ENCODE measurements at regions not wholly inside any gene's neighbourhood (a gene's known extent, or its start where the extent isn't known, plus 50 kb on each side); places are given as distances from the start of the nearest gene placed in this dataset.

- DNase-seq, result no peak
- Mint-ChIP-seq H3K27ac (no peak overlapping the region), H3K9me3 (peaks cover 0 to 3% (median 0%) of the 10 kb centered on the region in 3 donors), H3K36me3 (no peaks in the 10 kb centered on the region), H3K4me3 (no peak overlapping the region), H3K27me3 (no peaks in the 10 kb centered on the region), H3K4me1 (no peaks in the 10 kb centered on the region)
- H3K4me1 ChIP-seq (ENCODE audit: control insufficient read depth in 1 of 2, extremely low read depth in 1 of 2, insufficient read depth in 2 of 2, low read length in 2 of 2), result no peaks in the 10 kb centered on the region
- H3K27me3 ChIP-seq (replicated peaks in 1 of 2; ENCODE audit: control insufficient read depth in 2 of 2, extremely low read depth in 1 of 2, insufficient read depth in 2 of 2, low read length in 1 of 2), result no peaks in the 10 kb centered on the region
- no CpG with 5 or more reads among the region's 5 CpGs for WGBS (ENCODE audit: insufficient coverage)
- ATAC-seq (replicated peaks in 1 of 4), result no peak
- H3K36me3 ChIP-seq (ENCODE audit: control insufficient read depth in 2 of 2, extremely low read depth in 1 of 2, insufficient read depth in 1 of 2, low read length in 1 of 2), result no peaks in the 10 kb centered on the region
- H3K9me3 ChIP-seq, result no peaks in the 10 kb centered on the region
- CTCF ChIA-PET, result no interaction called here
- POLR2A ChIA-PET, result no interaction called here
- no peak overlapping the region for H3K4me3 ChIP-seq (ENCODE audit: control insufficient read depth in 1 of 2, extremely low read depth in 1 of 2, low read length in 1 of 2)
- no peak overlapping the region for H3K27ac ChIP-seq (ENCODE audit: low read length)
Observed at GRCh38 chrX:22690116-22690515, 309.6 kb upstream of the DDX53 start.

DNA sequence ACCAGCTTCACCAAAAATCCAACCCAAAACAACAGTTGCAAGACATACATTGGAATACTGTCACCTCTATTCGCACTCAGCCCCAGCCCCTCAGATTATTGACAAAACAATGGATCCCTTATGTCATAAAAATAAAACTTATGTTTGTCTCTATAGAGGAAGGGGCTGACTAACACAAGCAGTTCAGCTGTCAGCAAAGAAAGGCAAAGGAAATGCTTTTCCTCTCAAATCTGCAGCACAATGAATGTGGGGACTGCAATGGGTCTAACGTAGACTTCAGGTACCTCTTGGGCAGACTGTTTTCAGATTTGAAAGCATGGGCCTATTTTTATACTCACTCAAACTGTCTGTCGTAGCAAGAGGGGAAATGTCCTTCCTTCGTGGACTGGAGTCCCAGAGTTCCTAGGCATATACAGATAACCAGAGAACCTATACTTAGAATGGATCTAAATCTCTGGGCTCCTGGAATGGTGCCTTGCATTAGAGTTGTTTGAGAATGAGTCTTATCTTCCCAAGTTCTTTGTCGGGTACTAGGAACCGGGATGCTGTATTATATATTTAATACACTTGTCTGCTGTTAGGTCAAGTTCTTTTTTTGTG lies 307.7 kb upstream of the DDX53 start:
- Mint-ChIP-seq H3K4me1 (no peaks in the 10 kb centered on the region), H3K27ac (no peak overlapping the region), H3K27me3 (no peaks in the 10 kb centered on the region), H3K9me3 (peaks cover 0 to 3% (median 0%) of the 10 kb centered on the region in 3 donors), H3K36me3 (no peaks in the 10 kb centered on the region), H3K4me3 (no peak overlapping the region)
- ATAC-seq (replicated peaks in 1 of 4), result no peak
- H3K36me3 ChIP-seq (ENCODE audit: control insufficient read depth in 2 of 2, extremely low read depth in 1 of 2, insufficient read depth in 1 of 2, low read length in 1 of 2), result no peaks in the 10 kb centered on the region
- no peaks in the 10 kb centered on the region for H3K4me1 ChIP-seq (ENCODE audit: control insufficient read depth in 1 of 2, extremely low read depth in 1 of 2, insufficient read depth in 2 of 2, low read length in 2 of 2)
- no peak overlapping the region for H3K4me3 ChIP-seq (ENCODE audit: control insufficient read depth in 1 of 2, extremely low read depth in 1 of 2, low read length in 1 of 2)
- no CpG with 5 or more reads among the region's 6 CpGs for WGBS (ENCODE audit: insufficient coverage)
- CTCF ChIA-PET, result no interaction called here
- H3K9me3 ChIP-seq, result no peaks in the 10 kb centered on the region
- no peak for DNase-seq
- POLR2A ChIA-PET, result no interaction called here
- no peak overlapping the region for H3K27ac ChIP-seq (ENCODE audit: low read length)
- no peaks in the 10 kb centered on the region for H3K27me3 ChIP-seq (replicated peaks in 1 of 2; ENCODE audit: control insufficient read depth in 2 of 2, extremely low read depth in 1 of 2, insufficient read depth in 2 of 2, low read length in 1 of 2)

- Mint-ChIP-seq H3K9me3 (no peaks in the 10 kb centered on the region), H3K36me3 (no peaks in the 10 kb centered on the region), H3K27ac (no peak overlapping the region), H3K27me3 (no peaks in the 10 kb centered on the region), H3K4me1 (no peaks in the 10 kb centered on the region), H3K4me3 (no peak overlapping the region)
- DNase-seq, result no peak
- no peak overlapping the region for H3K27ac ChIP-seq (ENCODE audit: low read length)
- H3K9me3 ChIP-seq, result no peaks in the 10 kb centered on the region
- ChIA-PET CTCF (no interaction called here), POLR2A (no interaction called here)
- no peaks in the 10 kb centered on the region for H3K4me1 ChIP-seq (ENCODE audit: control insufficient read depth in 1 of 2, extremely low read depth in 1 of 2, insufficient read depth in 2 of 2, low read length in 2 of 2)
- H3K36me3 ChIP-seq (ENCODE audit: control insufficient read depth in 2 of 2, extremely low read depth in 1 of 2, insufficient read depth in 1 of 2, low read length in 1 of 2), result no peaks in the 10 kb centered on the region
- no peak for ATAC-seq (replicated peaks in 1 of 4)
- H3K4me3 ChIP-seq (ENCODE audit: control insufficient read depth in 1 of 2, extremely low read depth in 1 of 2, low read length in 1 of 2), result no peak overlapping the region
- no peaks in the 10 kb centered on the region for H3K27me3 ChIP-seq (replicated peaks in 1 of 2; ENCODE audit: control insufficient read depth in 2 of 2, extremely low read depth in 1 of 2, insufficient read depth in 2 of 2, low read length in 1 of 2)
Observed at GRCh38 chrX:22698151-22698550, 301.6 kb upstream of the DDX53 start.

DNA sequence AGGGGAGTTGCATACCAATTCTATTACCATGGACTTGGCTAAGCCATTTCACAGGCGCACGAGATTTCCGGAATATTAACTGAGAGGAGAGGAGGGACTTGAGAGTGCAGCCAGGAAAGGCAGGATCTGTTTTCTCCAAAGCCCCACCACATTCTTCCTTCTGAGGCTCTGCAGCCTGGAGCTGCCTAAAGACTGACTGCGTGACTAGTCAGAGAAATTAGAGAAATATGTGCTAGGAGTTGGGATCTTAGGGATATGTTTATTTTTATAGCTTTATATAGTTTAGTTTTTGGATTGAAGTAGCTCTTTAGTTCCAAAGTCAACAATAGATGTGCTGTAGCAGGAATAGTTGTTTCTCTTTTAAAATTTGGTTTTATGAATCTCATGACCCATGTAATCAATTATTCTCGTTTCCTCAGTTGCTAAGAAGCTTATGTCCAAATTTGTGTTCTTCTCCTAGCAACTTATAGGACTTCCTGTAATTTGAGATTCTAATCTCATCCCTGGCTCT lies 300.1 kb upstream of the DDX53 start:
- no peak overlapping the region for H3K4me3 Mint-ChIP-seq
- H3K4me1 Mint-ChIP-seq, result no peaks in the 10 kb centered on the region
- Histone ChIP-seq H3K27me3 (replicated peaks in 1 of 2; ENCODE audit: control insufficient read depth in 2 of 2, extremely low read depth in 1 of 2, insufficient read depth in 2 of 2, low read length in 1 of 2) (no peaks in the 10 kb centered on the region), H3K9me3 (no peaks in the 10 kb centered on the region), H3K4me3 (ENCODE audit: control insufficient read depth in 1 of 2, extremely low read depth in 1 of 2, low read length in 1 of 2) (no peak overlapping the region), H3K27ac (ENCODE audit: low read length) (no peak overlapping the region), H3K4me1 (ENCODE audit: control insufficient read depth in 1 of 2, extremely low read depth in 1 of 2, insufficient read depth in 2 of 2, low read length in 2 of 2) (no peaks in the 10 kb centered on the region), H3K36me3 (ENCODE audit: control insufficient read depth in 2 of 2, extremely low read depth in 1 of 2, insufficient read depth in 1 of 2, low read length in 1 of 2) (no peaks in the 10 kb centered on the region)
- no peak overlapping the region for H3K27ac Mint-ChIP-seq
- WGBS (ENCODE audit: insufficient coverage), result no CpG with 5 or more reads among the region's 5 CpGs
- ATAC-seq (replicated peaks in 1 of 4) (no peak), DNase-seq (no peak)
- ChIA-PET CTCF (interaction anchor here in 1 of 2 donors (0.6 kb wide), 1 partner anchor 85 kb away, joined by 3 read pairs; no protein-coding TSS in a partner anchor), POLR2A (interaction anchor here in 1 of 2 donors (0.7 kb wide), 1 partner anchor 32 kb away, joined by 3 read pairs; no protein-coding TSS in a partner anchor)
- peaks cover 0 to 2% (median 0%) of the 10 kb centered on the region in 3 donors for H3K9me3 Mint-ChIP-seq
- no peaks in the 10 kb centered on the region for H3K36me3 Mint-ChIP-seq
- H3K27me3 Mint-ChIP-seq, result no peaks in the 10 kb centered on the region

DNA sequence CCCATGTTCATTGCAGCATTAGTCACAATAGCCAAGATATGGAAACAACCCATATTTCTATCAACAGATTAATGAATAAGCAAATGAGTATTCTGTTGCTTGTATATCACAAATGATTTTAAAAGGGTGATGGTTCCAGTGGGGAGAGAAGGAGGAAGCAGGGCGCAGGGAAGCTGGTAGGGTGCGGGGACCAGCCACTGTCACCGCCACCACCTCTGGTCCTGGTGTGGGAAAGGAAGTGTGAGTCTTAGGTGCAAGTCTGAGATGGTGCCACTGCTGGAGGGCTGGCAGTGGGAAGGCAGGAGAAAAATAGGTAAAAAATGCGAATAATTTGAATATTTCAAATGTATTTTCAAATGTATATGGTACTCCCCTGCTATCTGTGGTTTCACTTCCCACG lies 286.8 kb upstream of the DDX53 start:
- H3K27ac Mint-ChIP-seq, result no peak overlapping the region
- no peak overlapping the region for H3K4me3 ChIP-seq (ENCODE audit: control insufficient read depth in 1 of 2, extremely low read depth in 1 of 2, low read length in 1 of 2)
- no peaks in the 10 kb centered on the region for H3K4me1 Mint-ChIP-seq
- ChIA-PET CTCF (no interaction called here), POLR2A (no interaction called here)
- no peaks in the 10 kb centered on the region for H3K27me3 Mint-ChIP-seq
- H3K27me3 ChIP-seq (replicated peaks in 1 of 2; ENCODE audit: control insufficient read depth in 2 of 2, extremely low read depth in 1 of 2, insufficient read depth in 2 of 2, low read length in 1 of 2), result no peaks in the 10 kb centered on the region
- no peaks in the 10 kb centered on the region for H3K4me1 ChIP-seq (ENCODE audit: control insufficient read depth in 1 of 2, extremely low read depth in 1 of 2, insufficient read depth in 2 of 2, low read length in 2 of 2)
- H3K9me3 ChIP-seq, result no peaks in the 10 kb centered on the region
- WGBS (ENCODE audit: insufficient coverage), result no CpG with 5 or more reads among the region's 5 CpGs
- H3K4me3 Mint-ChIP-seq, result no peak overlapping the region
- H3K27ac ChIP-seq (ENCODE audit: low read length), result no peak overlapping the region
- H3K36me3 ChIP-seq (ENCODE audit: control insufficient read depth in 2 of 2, extremely low read depth in 1 of 2, insufficient read depth in 1 of 2, low read length in 1 of 2), result no peaks in the 10 kb centered on the region
- H3K36me3 Mint-ChIP-seq, result no peaks in the 10 kb centered on the region
- no peaks in the 10 kb centered on the region for H3K9me3 Mint-ChIP-seq
- ATAC-seq (replicated peaks in 1 of 4) (no peak), DNase-seq (no peak)

DNA sequence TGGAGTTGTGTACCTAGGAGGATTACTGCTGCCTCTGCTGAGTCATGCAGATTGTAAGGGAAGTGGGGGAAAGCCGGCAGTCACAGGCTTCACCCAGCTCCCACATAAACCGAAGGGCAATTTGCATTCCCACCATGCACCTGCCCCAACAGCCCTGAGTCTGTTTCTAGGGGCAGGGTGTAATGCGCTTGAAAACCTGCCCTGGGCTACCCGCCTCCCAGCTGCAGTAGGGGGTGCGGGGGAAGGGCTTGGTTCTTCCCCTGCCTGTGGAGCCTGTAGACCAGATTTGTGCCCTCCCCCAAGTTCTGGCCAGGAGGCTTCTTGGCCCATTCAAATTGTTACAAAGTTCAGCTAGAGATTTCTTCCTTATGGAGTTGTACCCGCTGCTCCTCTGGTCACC lies 269.2 kb upstream of the DDX53 start:
- no peaks in the 10 kb centered on the region for H3K36me3 Mint-ChIP-seq
- 87% methylated on average over 3 of the region's 6 CpGs for WGBS (ENCODE audit: insufficient coverage)

DNA sequence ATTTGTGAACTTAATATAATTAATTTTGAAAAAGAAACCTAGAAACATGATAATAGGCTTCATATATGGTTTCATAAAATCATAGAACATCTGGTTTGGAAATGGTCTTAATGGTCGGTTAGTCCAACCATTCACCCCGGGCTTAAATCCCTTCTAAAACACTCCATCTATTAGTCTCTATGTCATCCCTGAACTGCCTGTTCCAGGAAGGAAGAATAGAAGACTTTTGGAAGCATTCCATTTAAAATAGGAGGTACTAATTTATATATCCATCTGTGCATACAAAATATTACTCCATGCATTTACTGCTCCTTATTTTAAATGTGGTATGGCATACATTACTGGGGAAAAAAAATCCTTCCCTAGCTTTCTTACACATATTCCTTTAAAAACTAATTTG lies 262.2 kb upstream of the DDX53 start:
- Histone ChIP-seq H3K36me3 (ENCODE audit: control insufficient read depth in 2 of 2, extremely low read depth in 1 of 2, insufficient read depth in 1 of 2, low read length in 1 of 2) (no peaks in the 10 kb centered on the region), H3K9me3 (no peaks in the 10 kb centered on the region), H3K27ac (ENCODE audit: low read length) (no peak overlapping the region), H3K4me1 (ENCODE audit: control insufficient read depth in 1 of 2, extremely low read depth in 1 of 2, insufficient read depth in 2 of 2, low read length in 2 of 2) (no peaks in the 10 kb centered on the region), H3K27me3 (replicated peaks in 1 of 2; ENCODE audit: control insufficient read depth in 2 of 2, extremely low read depth in 1 of 2, insufficient read depth in 2 of 2, low read length in 1 of 2) (no peaks in the 10 kb centered on the region), H3K4me3 (ENCODE audit: control insufficient read depth in 1 of 2, extremely low read depth in 1 of 2, low read length in 1 of 2) (no peak overlapping the region)
- ATAC-seq (replicated peaks in 1 of 4) (no peak), DNase-seq (no peak)
- Mint-ChIP-seq H3K27me3 (peaks cover 0 to 6% of the 10 kb centered on the region in 2 donors), H3K9me3 (no peaks in the 10 kb centered on the region), H3K36me3 (no peaks in the 10 kb centered on the region), H3K4me3 (no peak overlapping the region), H3K4me1 (no peaks in the 10 kb centered on the region), H3K27ac (no peak overlapping the region)
- ChIA-PET POLR2A (no interaction called here), CTCF (interaction anchor here in 1 of 2 donors (0.8 to 1.5 kb wide), 2 partner anchors 10 to 11 kb away, joined by 3 to 4 read pairs; no protein-coding TSS in a partner anchor)
- no CpG with 5 or more reads among the region's 2 CpGs for WGBS (ENCODE audit: insufficient coverage)

More for the DNA sequence above, 269.2 kb upstream of the DDX53 start:
- H3K4me1 Mint-ChIP-seq, result no peaks in the 10 kb centered on the region
- H3K9me3 Mint-ChIP-seq, result no peaks in the 10 kb centered on the region
- no peaks in the 10 kb centered on the region for H3K36me3 ChIP-seq (ENCODE audit: control insufficient read depth in 2 of 2, extremely low read depth in 1 of 2, insufficient read depth in 1 of 2, low read length in 1 of 2)
- no peaks in the 10 kb centered on the region for H3K9me3 ChIP-seq
- no peak overlapping the region for H3K27ac Mint-ChIP-seq
- H3K27ac ChIP-seq (ENCODE audit: low read length), result no peak overlapping the region
- ATAC-seq (replicated peaks in 1 of 4) (no peak), DNase-seq (no peak)
- no peaks in the 10 kb centered on the region for H3K27me3 ChIP-seq (replicated peaks in 1 of 2; ENCODE audit: control insufficient read depth in 2 of 2, extremely low read depth in 1 of 2, insufficient read depth in 2 of 2, low read length in 1 of 2)
- ChIA-PET POLR2A (no interaction called here), CTCF (no interaction called here)
- H3K4me1 ChIP-seq (ENCODE audit: control insufficient read depth in 1 of 2, extremely low read depth in 1 of 2, insufficient read depth in 2 of 2, low read length in 2 of 2), result no peaks in the 10 kb centered on the region
- H3K27me3 Mint-ChIP-seq, result peaks cover 0 to 30% of the 10 kb centered on the region in 2 donors
- H3K4me3 ChIP-seq (ENCODE audit: control insufficient read depth in 1 of 2, extremely low read depth in 1 of 2, low read length in 1 of 2), result no peak overlapping the region
- no peak overlapping the region for H3K4me3 Mint-ChIP-seq
